Body of pancreas (tissue), 4 donors: ENCODE measurements at regions not wholly inside any gene's neighbourhood (a gene's known extent, or its start where the extent isn't known, plus 50 kb on each side); places are given as distances from the start of the nearest gene placed in this dataset.

Experiments
- ATAC-seq: fragments of 150-250 bp; one replicate; pipeline ENCODE4 v1.9.1; 2016
- DNase-seq, 4 donors: peaks; one replicate each; pipeline ENCODE4 v3.0.0-alpha.2; 2019
- H3K27ac ChIP-seq, 4 donors: fragments of 200-600 bp; sonication (generic); 1 replicate in 3 of 4; 2 replicates in 1 of 4; pipeline versions ENCODE4 v1.5.1 to v1.6.1; 2016 to 2019; ENCODE audit warnings: mild to moderate bottlenecking in 1 of 4, mixed read lengths in 1 of 4, moderate library complexity in 1 of 4
- H3K27me3 ChIP-seq, 2 donors: fragments of 200-600 bp; sonication (generic); one replicate each; pipeline ENCODE4 v1.6.0; 2016; ENCODE audit warnings: mild to moderate bottlenecking in 1 of 2
- H3K36me3 ChIP-seq, 2 donors: fragments of 200-600 bp; sonication (generic); replicated peaks in 1 of 2; 2 replicates each; pipeline ENCODE4 v1.5.1; 2016; ENCODE audit warnings: low read depth in 2 of 2; ENCODE audit not compliant: insufficient read depth in 1 of 2
- H3K4me1 ChIP-seq: fragments of 200-600 bp; sonication (generic); one replicate; pipeline ENCODE4 v1.6.0; 2016
- H3K4me3 ChIP-seq, 2 donors: fragments of 200-600 bp; sonication (generic); 1 replicate in 1 of 2; 2 replicates in 1 of 2; pipeline ENCODE4 v1.5.1; 2016 to 2019
- H3K9me3 ChIP-seq, 3 donors: fragments of 200-600 bp; sonication (generic); 1 replicate in 2 of 3; 2 replicates in 1 of 3; pipeline ENCODE4 v1.5.1; 2016
- POLR2A ChIP-seq, 3 donors: fragments of 450-650 bp; IDR thresholded peaks; one replicate each; pipeline ENCODE4 v1.6.1; 2016; ENCODE audit warnings: antibody characterized with exemption in 3 of 3, mild to moderate bottlenecking in 2 of 3
- WGBS, 2 donors: methylation state at CpG; one replicate each; pipeline ENCODE4 v1.1.5; 2017; 5-methylcytosine and 5-hydroxymethylcytosine counted together
- intact Hi-C: fragments of 100-400 bp; cut with DNase I; formaldehyde crosslinking; loops from one replicate; pipeline ENCODE4 v1.15.1; 2023
- TF ChIP-seq, protein P1 (sequence below), 7 experiments: fragments of 450-650 bp in 4 of 7; fragments of 200-600 bp in 3 of 7; sonication (generic) in 3 of 7; IDR thresholded peaks; one replicate each; pipeline ENCODE4 v1.5.1; 2016 to 2019; ENCODE audit warnings: antibody characterized with exemption in 7 of 7

- H3K4me3 ChIP-seq: no peak overlapping the region
- no peak for TF ChIP-seq POLR2A (IDR thresholded peaks at IDR 0.05)
- TF ChIP-seq, protein P1, sequence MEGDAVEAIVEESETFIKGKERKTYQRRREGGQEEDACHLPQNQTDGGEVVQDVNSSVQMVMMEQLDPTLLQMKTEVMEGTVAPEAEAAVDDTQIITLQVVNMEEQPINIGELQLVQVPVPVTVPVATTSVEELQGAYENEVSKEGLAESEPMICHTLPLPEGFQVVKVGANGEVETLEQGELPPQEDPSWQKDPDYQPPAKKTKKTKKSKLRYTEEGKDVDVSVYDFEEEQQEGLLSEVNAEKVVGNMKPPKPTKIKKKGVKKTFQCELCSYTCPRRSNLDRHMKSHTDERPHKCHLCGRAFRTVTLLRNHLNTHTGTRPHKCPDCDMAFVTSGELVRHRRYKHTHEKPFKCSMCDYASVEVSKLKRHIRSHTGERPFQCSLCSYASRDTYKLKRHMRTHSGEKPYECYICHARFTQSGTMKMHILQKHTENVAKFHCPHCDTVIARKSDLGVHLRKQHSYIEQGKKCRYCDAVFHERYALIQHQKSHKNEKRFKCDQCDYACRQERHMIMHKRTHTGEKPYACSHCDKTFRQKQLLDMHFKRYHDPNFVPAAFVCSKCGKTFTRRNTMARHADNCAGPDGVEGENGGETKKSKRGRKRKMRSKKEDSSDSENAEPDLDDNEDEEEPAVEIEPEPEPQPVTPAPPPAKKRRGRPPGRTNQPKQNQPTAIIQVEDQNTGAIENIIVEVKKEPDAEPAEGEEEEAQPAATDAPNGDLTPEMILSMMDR (IDR thresholded peaks at IDR 0.05): no peak
- 77 to 93% methylated on average over 3 of the region's 3 CpGs for WGBS, 2 donors
- H3K36me3 ChIP-seq: no peaks in the 10 kb centered on the region
- intact Hi-C loops: no loop called here
- ATAC-seq: no peak
- no peak for DNase-seq
- H3K27ac ChIP-seq: no peak overlapping the region
- H3K9me3 ChIP-seq: no peaks in the 10 kb centered on the region
- H3K27me3 ChIP-seq: no peaks in the 10 kb centered on the region
- H3K4me1 ChIP-seq: peaks cover 5% of the 10 kb centered on the region
These were observed 275.3 kb upstream of the TUT7 start for GRCh38 chr9:86629530-86629929.

- Histone ChIP-seq H3K4me3 (no peak overlapping the region), H3K4me1 (peaks cover 5% of the 10 kb centered on the region), H3K27me3 (no peaks in the 10 kb centered on the region), H3K27ac (no peak overlapping the region), H3K9me3 (no peaks in the 10 kb centered on the region), H3K36me3 (no peaks in the 10 kb centered on the region)
- DNase-seq: peak in 3 of 4 donors; percentile 20 to 66 (median 61)
- intact Hi-C loops: no loop called here
- TF ChIP-seq POLR2A (IDR thresholded peaks at IDR 0.05): no peak
- TF ChIP-seq, protein P1 (IDR thresholded peaks at IDR 0.05): peak in 4 of 7 experiments; percentile 6 to 49 (median 24)
- 36 to 41% methylated on average over 5 of the region's 5 CpGs for WGBS, 2 donors
- ATAC-seq: no peak
These were observed 272.6 kb upstream of the TUT7 start for GRCh38 chr9:86626802-86627201.

GRCh38 chr9:86624630-86625029 lies 270.4 kb upstream of the TUT7 start:
- no peak for TF ChIP-seq POLR2A (IDR thresholded peaks at IDR 0.05)
- TF ChIP-seq, protein P1 (IDR thresholded peaks at IDR 0.05): no peak
- H3K27ac ChIP-seq: no peak overlapping the region

GRCh38 chr9:86614871-86615849 lies 260.9 kb upstream of the TUT7 start:
- Histone ChIP-seq H3K27me3 (no peaks in the 10 kb centered on the region), H3K4me1 (peaks cover 9% of the 10 kb centered on the region), H3K9me3 (no peaks in the 10 kb centered on the region), H3K36me3 (no peaks in the 10 kb centered on the region), H3K4me3 (no peak overlapping the region), H3K27ac (peak overlapping the region in 1 of 4 donors; percentile 22)
- TF ChIP-seq POLR2A (IDR thresholded peaks at IDR 0.05): no peak
- TF ChIP-seq, protein P1 (IDR thresholded peaks at IDR 0.05): peak in 6 of 7 experiments; percentile 36 to 66 (median 59)
- 42 to 49% methylated on average over 5 to 6 of the region's 6 CpGs for WGBS, 2 donors
- intact Hi-C loops: no loop called here
- peak; percentile 47 for ATAC-seq
- DNase-seq: peak; percentile 22 to 46 (median 36)

More at GRCh38 chr9:86624630-86625029, 270.4 kb upstream of the TUT7 start:
- 55 to 63% methylated on average over 5 of the region's 5 CpGs for WGBS, 2 donors
- Histone ChIP-seq H3K36me3 (no peaks in the 10 kb centered on the region), H3K9me3 (no peaks in the 10 kb centered on the region), H3K4me1 (peaks cover 5% of the 10 kb centered on the region), H3K4me3 (no peak overlapping the region), H3K27me3 (no peaks in the 10 kb centered on the region)
- DNase-seq (no peak), ATAC-seq (no peak)
- intact Hi-C loops: no loop called here
